Uterus (tissue), 3 donors: ENCODE measurements at regions not wholly inside any gene's neighbourhood (a gene's known extent, or its start where the extent isn't known, plus 50 kb on each side); places are given as distances from the start of the nearest gene placed in this dataset.

Source experiments
- DNase-seq, 2 donors: peaks; one replicate each; pipeline ENCODE4 v3.0.0-alpha.2; 2019 to 2020
- H3K27ac ChIP-seq, 2 donors: fragments of 200-600 bp; sonication (generic); 1 replicate in 1 of 2; 2 replicates in 1 of 2; pipeline ENCODE4 v1.5.1; 2016 to 2018
- H3K27me3 ChIP-seq, 2 donors: fragments of 200-600 bp; sonication (generic); one replicate each; pipeline ENCODE4 v1.5.1; 2018 to 2019; ENCODE audit warnings: control low read depth in 1 of 2
- H3K36me3 ChIP-seq, 2 donors: fragments of 200-600 bp; sonication (generic); one replicate each; pipeline ENCODE4 v1.5.1; 2019; ENCODE audit warnings: control low read depth in 1 of 2
- H3K4me1 ChIP-seq, 2 donors: fragments of 200-600 bp; sonication (generic); one replicate each; pipeline ENCODE4 v1.5.1; 2018 to 2019; ENCODE audit warnings: control low read depth in 1 of 2
- H3K4me3 ChIP-seq, 2 donors: fragments of 200-600 bp; sonication (generic); 1 replicate in 1 of 2; 2 replicates in 1 of 2; pipeline ENCODE4 v1.5.1; 2018 to 2019; ENCODE audit warnings: mild to moderate bottlenecking in 1 of 2
- H3K9me3 ChIP-seq, 2 donors: fragments of 200-600 bp; sonication (generic); one replicate each; pipeline ENCODE4 v1.5.1; 2019; ENCODE audit warnings: control low read depth in 1 of 2
- POLR2A ChIP-seq, 2 donors: fragments of 450-650 bp; IDR thresholded peaks; one replicate each; pipeline ENCODE4 v1.6.1; 2016; ENCODE audit warnings: antibody characterized with exemption in 2 of 2, mild to moderate bottlenecking in 1 of 2, moderate library complexity in 1 of 2
- intact Hi-C: fragments of 100-400 bp; cut with DNase I; formaldehyde crosslinking; loops from one replicate; pipeline ENCODE4 v1.15.1; 2023; ENCODE audit warnings: low total_unique reads
- TF ChIP-seq, protein P1 (sequence below), 4 experiments: fragments of 200-600 bp in 2 of 4; fragments of 450-650 bp in 2 of 4; sonication (generic) in 2 of 4; IDR thresholded peaks; one replicate each; pipeline ENCODE4 v1.5.1; 2016 to 2019; ENCODE audit warnings: antibody characterized with exemption in 4 of 4, mild to moderate bottlenecking in 2 of 4, moderate library complexity in 1 of 4
- donor health status: DM: yes; HTN: yes; CAD: no.

- no peak overlapping the region for H3K27ac ChIP-seq
- H3K4me3 ChIP-seq, result no peak overlapping the region
- TF ChIP-seq, protein P1, sequence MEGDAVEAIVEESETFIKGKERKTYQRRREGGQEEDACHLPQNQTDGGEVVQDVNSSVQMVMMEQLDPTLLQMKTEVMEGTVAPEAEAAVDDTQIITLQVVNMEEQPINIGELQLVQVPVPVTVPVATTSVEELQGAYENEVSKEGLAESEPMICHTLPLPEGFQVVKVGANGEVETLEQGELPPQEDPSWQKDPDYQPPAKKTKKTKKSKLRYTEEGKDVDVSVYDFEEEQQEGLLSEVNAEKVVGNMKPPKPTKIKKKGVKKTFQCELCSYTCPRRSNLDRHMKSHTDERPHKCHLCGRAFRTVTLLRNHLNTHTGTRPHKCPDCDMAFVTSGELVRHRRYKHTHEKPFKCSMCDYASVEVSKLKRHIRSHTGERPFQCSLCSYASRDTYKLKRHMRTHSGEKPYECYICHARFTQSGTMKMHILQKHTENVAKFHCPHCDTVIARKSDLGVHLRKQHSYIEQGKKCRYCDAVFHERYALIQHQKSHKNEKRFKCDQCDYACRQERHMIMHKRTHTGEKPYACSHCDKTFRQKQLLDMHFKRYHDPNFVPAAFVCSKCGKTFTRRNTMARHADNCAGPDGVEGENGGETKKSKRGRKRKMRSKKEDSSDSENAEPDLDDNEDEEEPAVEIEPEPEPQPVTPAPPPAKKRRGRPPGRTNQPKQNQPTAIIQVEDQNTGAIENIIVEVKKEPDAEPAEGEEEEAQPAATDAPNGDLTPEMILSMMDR (IDR thresholded peaks at IDR 0.05), result no peak
- TF ChIP-seq POLR2A (IDR thresholded peaks at IDR 0.05), result no peak
- H3K4me1 ChIP-seq, result peaks cover 0 to 9% of the 10 kb centered on the region in 2 donors
- DNase-seq, result no peak
- intact Hi-C loops, result no loop called here
- H3K27me3 ChIP-seq, result no peaks in the 10 kb centered on the region
- no peaks in the 10 kb centered on the region for H3K36me3 ChIP-seq
- H3K9me3 ChIP-seq, result no peaks in the 10 kb centered on the region
Measured at GRCh38 chr18:76234676-76235060, 260.4 kb downstream of the ZNF516 start.

DNA sequence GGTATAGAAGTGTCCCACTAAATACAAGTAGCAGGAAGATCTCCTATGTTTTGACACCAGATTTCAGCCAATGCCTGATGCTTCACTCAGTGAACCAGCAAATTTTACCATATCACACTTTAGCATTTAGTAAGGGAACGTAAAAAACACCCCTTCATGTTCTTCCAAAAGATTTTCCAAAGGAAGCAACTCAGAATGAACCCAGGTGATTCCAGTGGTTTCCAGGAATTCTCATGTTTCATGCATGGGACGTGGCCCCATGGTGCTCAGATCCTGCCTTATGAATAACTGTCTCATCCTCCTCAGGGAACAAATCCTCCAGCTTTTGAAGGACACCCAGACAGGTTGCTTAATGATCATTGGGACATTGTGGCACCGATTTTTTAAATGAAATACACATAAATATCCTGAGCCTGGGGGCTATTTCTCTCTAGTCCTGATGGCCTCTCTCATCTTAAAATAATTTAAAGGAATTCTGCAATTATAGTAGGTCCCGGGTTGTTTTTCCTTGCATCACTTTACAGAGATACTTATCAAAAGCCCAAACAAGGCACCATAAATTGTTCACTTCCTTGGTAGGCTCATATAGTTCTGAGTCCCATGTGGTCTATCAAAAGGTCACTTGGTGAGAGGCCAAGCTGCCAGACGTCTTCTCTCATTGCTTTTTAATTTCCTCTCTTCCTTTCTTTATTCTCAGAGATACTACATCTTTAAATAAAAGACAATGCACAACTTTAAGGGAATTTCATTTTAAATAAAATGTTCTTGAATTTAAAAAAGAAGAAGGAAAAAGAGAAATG lies 261.0 kb downstream of the ZNF516 start:
- intact Hi-C loops, result no loop called here
- Histone ChIP-seq H3K36me3 (no peaks in the 10 kb centered on the region), H3K4me3 (no peak overlapping the region), H3K27ac (no peak overlapping the region), H3K4me1 (peaks cover 0 to 9% of the 10 kb centered on the region in 2 donors), H3K9me3 (no peaks in the 10 kb centered on the region), H3K27me3 (no peaks in the 10 kb centered on the region)
- no peak for TF ChIP-seq POLR2A (IDR thresholded peaks at IDR 0.05)
- TF ChIP-seq, protein P1 (IDR thresholded peaks at IDR 0.05), result no peak
- DNase-seq, result no peak

DNA sequence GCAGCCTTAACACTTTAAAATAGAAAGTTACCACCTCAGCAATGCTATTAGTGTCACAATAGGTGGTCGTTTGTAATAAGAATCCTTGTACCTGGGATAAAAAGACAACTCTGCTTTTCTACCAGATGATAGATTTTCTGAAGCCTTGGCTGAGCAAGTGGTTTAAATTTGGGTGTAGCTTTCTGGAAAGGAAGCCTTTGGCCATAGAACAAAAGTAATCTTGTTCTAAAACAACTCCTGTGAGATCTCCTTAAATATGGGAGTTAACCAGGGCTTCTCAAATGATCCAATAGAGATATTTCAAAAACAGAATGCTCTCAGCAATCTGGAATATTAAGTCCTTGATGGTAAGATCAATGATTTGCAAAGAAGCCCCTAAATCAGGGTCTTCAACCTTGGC lies 261.6 kb downstream of the ZNF516 start:
- Histone ChIP-seq H3K9me3 (no peaks in the 10 kb centered on the region), H3K27ac (no peak overlapping the region), H3K4me3 (no peak overlapping the region), H3K27me3 (no peaks in the 10 kb centered on the region), H3K4me1 (peaks cover 0 to 9% of the 10 kb centered on the region in 2 donors), H3K36me3 (no peaks in the 10 kb centered on the region)
- no peak for TF ChIP-seq POLR2A (IDR thresholded peaks at IDR 0.05)
- TF ChIP-seq, protein P1 (IDR thresholded peaks at IDR 0.05), result no peak
- DNase-seq, result no peak
- intact Hi-C loops, result no loop called here

DNA sequence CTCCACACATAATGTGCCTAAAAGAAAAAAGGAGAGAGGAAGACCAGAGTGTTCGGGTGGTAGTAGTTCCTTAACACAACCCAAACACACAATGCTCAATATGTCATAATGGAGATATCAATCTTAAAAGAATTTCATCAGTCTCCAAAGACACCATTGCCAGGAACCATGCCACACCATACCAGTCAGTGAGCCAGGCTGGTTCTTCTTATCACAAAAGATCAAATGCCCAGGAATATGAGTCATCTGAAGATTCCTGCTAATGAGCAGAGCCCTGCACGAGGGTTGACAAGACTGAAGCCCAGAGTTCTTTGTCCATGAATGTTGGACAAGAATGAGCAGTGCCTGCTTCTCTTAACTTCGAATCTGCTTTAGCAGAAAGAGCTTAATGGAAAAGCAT lies 262.3 kb downstream of the ZNF516 start:
- no peak overlapping the region for H3K27ac ChIP-seq
- intact Hi-C loops, result no loop called here
- no peaks in the 10 kb centered on the region for H3K36me3 ChIP-seq
- peaks cover 0 to 9% of the 10 kb centered on the region in 2 donors for H3K4me1 ChIP-seq
- no peak for DNase-seq
- no peaks in the 10 kb centered on the region for H3K27me3 ChIP-seq
- H3K9me3 ChIP-seq, result no peaks in the 10 kb centered on the region
- no peak for TF ChIP-seq POLR2A (IDR thresholded peaks at IDR 0.05)
- TF ChIP-seq, protein P1 (IDR thresholded peaks at IDR 0.05), result no peak
- H3K4me3 ChIP-seq, result no peak overlapping the region

- H3K27ac ChIP-seq, result no peak overlapping the region
- H3K4me1 ChIP-seq, result peaks cover 0 to 9% of the 10 kb centered on the region in 2 donors
- no peaks in the 10 kb centered on the region for H3K36me3 ChIP-seq
- H3K9me3 ChIP-seq, result no peaks in the 10 kb centered on the region
- intact Hi-C loops, result no loop called here
- H3K4me3 ChIP-seq, result no peak overlapping the region
- no peak for DNase-seq
- TF ChIP-seq POLR2A (IDR thresholded peaks at IDR 0.05), result no peak
- TF ChIP-seq, protein P1 (IDR thresholded peaks at IDR 0.05), result no peak
- no peaks in the 10 kb centered on the region for H3K27me3 ChIP-seq
Measured at GRCh38 chr18:76232010-76232409, 263.0 kb downstream of the ZNF516 start.
